SK-N-SH treated with all-trans-retinoic acid at 6 μM for 48 hours (cell line): ENCODE measurements at regions not wholly inside any gene's neighbourhood (a gene's known extent, or its start where the extent isn't known, plus 50 kb on each side); places are given as distances from the start of the nearest gene placed in this dataset.

ENCODE experiments used
- BACH2 ChIP-seq: fragments of 250-450 bp; sonication (Bioruptor Pico); IDR thresholded peaks from 2 replicates; pipeline ENCODE4 v1.9.0; 2021; ENCODE audit warnings: mild to moderate bottlenecking, borderline replicate concordance
- CSDC2 ChIP-seq: fragments of 250-450 bp; sonication (Bioruptor Pico); IDR thresholded peaks from 2 replicates; pipeline ENCODE4 v1.5.0; 2020; ENCODE audit warnings: mild to moderate bottlenecking, moderate library complexity
- PPARA ChIP-seq: fragments of 250-450 bp; sonication (Bioruptor Pico); IDR thresholded peaks from 2 replicates; pipeline ENCODE4 v1.5.0; 2020; ENCODE audit warnings: mild to moderate bottlenecking, borderline replicate concordance
- RARB ChIP-seq: fragments of 250-450 bp; sonication (Bioruptor Pico); IDR thresholded peaks from 2 replicates; pipeline ENCODE4 v1.8.0; 2021; ENCODE audit warnings: mild to moderate bottlenecking, moderate library complexity
- ZNF8 ChIP-seq: fragments of 450-650 bp; formaldehyde crosslinking; IDR thresholded peaks from 2 replicates; pipeline ENCODE4 v1.5.0; 2020; ENCODE audit warnings: mild to moderate bottlenecking, moderate library complexity
- TF ChIP-seq, protein P1 (sequence below): fragments of 250-450 bp; sonication (Bioruptor Pico); IDR thresholded peaks from 2 replicates; pipeline ENCODE4 v1.5.1; 2020; ENCODE audit warnings: low read depth, mild to moderate bottlenecking, moderate library complexity
- TF ChIP-seq, protein P2 (sequence below): fragments of 250-450 bp; sonication (Bioruptor Pico); IDR thresholded peaks from 2 replicates; pipeline ENCODE4 v1.5.0; 2020; ENCODE audit warnings: mild to moderate bottlenecking, moderate library complexity

DNA sequence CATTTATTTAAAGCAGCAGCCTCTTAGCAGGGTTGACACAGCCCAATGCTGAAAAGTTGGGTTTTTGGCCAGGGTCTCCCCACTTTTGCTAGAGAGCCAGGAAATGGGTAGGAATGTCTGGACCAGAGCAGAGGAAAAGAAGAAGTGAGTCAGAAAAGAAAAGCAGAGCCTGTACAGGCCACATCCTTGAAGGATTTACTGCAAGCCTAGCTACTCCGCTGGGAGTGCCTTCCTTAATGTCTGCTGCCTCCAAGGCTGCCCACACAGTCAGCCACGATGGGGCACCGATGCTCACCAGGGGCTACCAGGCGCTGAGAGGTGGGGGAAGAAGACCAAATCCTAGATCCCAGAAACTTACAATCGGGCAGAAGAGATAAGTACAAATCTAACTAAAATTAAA lies 139.2 kb downstream of the C12orf75 start:
- no peak for TF ChIP-seq PPARA (CRISPR knock-in tag)
- no peak for TF ChIP-seq BACH2 (CRISPR knock-in tag)
- TF ChIP-seq, protein P1, sequence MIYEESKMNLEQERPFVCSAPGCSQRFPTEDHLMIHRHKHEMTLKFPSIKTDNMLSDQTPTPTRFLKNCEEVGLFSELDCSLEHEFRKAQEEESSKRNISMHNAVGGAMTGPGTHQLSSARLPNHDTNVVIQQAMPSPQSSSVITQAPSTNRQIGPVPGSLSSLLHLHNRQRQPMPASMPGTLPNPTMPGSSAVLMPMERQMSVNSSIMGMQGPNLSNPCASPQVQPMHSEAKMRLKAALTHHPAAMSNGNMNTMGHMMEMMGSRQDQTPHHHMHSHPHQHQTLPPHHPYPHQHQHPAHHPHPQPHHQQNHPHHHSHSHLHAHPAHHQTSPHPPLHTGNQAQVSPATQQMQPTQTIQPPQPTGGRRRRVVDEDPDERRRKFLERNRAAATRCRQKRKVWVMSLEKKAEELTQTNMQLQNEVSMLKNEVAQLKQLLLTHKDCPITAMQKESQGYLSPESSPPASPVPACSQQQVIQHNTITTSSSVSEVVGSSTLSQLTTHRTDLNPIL = no peak
- TF ChIP-seq CSDC2 (CRISPR knock-in tag) = no peak
- TF ChIP-seq RARB (CRISPR knock-in tag) = no peak
- no peak for TF ChIP-seq ZNF8 (CRISPR knock-in tag)
- TF ChIP-seq, protein P2, sequence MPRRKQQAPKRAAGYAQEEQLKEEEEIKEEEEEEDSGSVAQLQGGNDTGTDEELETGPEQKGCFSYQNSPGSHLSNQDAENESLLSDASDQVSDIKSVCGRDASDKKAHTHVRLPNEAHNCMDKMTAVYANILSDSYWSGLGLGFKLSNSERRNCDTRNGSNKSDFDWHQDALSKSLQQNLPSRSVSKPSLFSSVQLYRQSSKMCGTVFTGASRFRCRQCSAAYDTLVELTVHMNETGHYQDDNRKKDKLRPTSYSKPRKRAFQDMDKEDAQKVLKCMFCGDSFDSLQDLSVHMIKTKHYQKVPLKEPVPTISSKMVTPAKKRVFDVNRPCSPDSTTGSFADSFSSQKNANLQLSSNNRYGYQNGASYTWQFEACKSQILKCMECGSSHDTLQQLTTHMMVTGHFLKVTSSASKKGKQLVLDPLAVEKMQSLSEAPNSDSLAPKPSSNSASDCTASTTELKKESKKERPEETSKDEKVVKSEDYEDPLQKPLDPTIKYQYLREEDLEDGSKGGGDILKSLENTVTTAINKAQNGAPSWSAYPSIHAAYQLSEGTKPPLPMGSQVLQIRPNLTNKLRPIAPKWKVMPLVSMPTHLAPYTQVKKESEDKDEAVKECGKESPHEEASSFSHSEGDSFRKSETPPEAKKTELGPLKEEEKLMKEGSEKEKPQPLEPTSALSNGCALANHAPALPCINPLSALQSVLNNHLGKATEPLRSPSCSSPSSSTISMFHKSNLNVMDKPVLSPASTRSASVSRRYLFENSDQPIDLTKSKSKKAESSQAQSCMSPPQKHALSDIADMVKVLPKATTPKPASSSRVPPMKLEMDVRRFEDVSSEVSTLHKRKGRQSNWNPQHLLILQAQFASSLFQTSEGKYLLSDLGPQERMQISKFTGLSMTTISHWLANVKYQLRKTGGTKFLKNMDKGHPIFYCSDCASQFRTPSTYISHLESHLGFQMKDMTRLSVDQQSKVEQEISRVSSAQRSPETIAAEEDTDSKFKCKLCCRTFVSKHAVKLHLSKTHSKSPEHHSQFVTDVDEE (CRISPR knock-in tag) = no peak
